ENCODE measurements at regions not wholly inside any gene's neighbourhood (a gene's known extent, or its start where the extent isn't known, plus 50 kb on each side); places are given as distances from the start of the nearest gene placed in this dataset.

GRCh38 chr12:102618197-102618877 lies 138.0 kb upstream of the IGF1 start:
- TF ChIP-seq CTCF (IDR thresholded peaks at IDR 0.05; ENCODE audit: extremely low read depth, missing control alignments): no peak
- DNase-seq (ENCODE audit: low spot score): no peak

- DNase-seq (ENCODE audit: low spot score): no peak
- no peak for TF ChIP-seq CTCF (IDR thresholded peaks at IDR 0.05; ENCODE audit: extremely low read depth, missing control alignments)
Observed at GRCh38 chr12:102616692-102617091, 136.3 kb upstream of the IGF1 start.

GRCh38 chr12:102611995-102612394 lies 131.6 kb upstream of the IGF1 start:
- no peak for DNase-seq (ENCODE audit: low spot score)
- no peak for TF ChIP-seq CTCF (IDR thresholded peaks at IDR 0.05; ENCODE audit: extremely low read depth, missing control alignments)

- DNase-seq (ENCODE audit: low spot score): no peak
- no peak for TF ChIP-seq CTCF (IDR thresholded peaks at IDR 0.05; ENCODE audit: extremely low read depth, missing control alignments)
Observed at GRCh38 chr12:102609996-102610395, 129.6 kb upstream of the IGF1 start.

- no peak for DNase-seq (ENCODE audit: low spot score)
Observed at GRCh38 chr12:102603021-102603420, 122.7 kb upstream of the IGF1 start.

GRCh38 chr12:102602521-102602920 lies 122.2 kb upstream of the IGF1 start:
- no peak for DNase-seq (ENCODE audit: low spot score)
- no peak for TF ChIP-seq CTCF (IDR thresholded peaks at IDR 0.05; ENCODE audit: extremely low read depth, missing control alignments)

More at GRCh38 chr12:102603021-102603420, 122.7 kb upstream of the IGF1 start:
- TF ChIP-seq CTCF (IDR thresholded peaks at IDR 0.05; ENCODE audit: extremely low read depth, missing control alignments): no peak

- DNase-seq (ENCODE audit: low spot score): no peak
- no peak for TF ChIP-seq CTCF (IDR thresholded peaks at IDR 0.05; ENCODE audit: extremely low read depth, missing control alignments)
Observed at GRCh38 chr12:102601621-102602020, 121.3 kb upstream of the IGF1 start.
